Testis (tissue), 2 donors: ENCODE measurements at regions not wholly inside any gene's neighbourhood (a gene's known extent, or its start where the extent isn't known, plus 50 kb on each side); places are given as distances from the start of the nearest gene placed in this dataset.

Experiments used
- CTCF ChIP-seq, 3 experiments: fragments of 450-650 bp in 2 of 3; fragments of 200-600 bp in 1 of 3; sonication (generic) in 1 of 3; IDR thresholded peaks; one replicate each; pipeline ENCODE4 v1.5.1; 2016 to 2019; ENCODE audit warnings: antibody characterized with exemption in 3 of 3, mild to moderate bottlenecking in 2 of 3, moderate library complexity in 1 of 3
- POLR2A ChIP-seq: fragments of 450-650 bp; IDR thresholded peaks from one replicate; pipeline ENCODE4 v1.6.1; 2017; ENCODE audit warnings: antibody characterized with exemption, mild to moderate bottlenecking, moderate library complexity

GRCh38 chr4:110851989-110852388 lies 229.1 kb upstream of the PITX2 start:
- TF ChIP-seq CTCF (IDR thresholded peaks at IDR 0.05) (no peak), POLR2A (no peak)
